IPS-18a (cell line): ENCODE measurements at regions not wholly inside any gene's neighbourhood (a gene's known extent, or its start where the extent isn't known, plus 50 kb on each side); places are given as distances from the start of the nearest gene placed in this dataset.

Experiments used
- H3K27ac ChIP-seq: one replicate; pipeline ENCODE4 v1.5.1; 2013; ENCODE audit warnings: low read length
- H3K27me3 ChIP-seq: one replicate; pipeline ENCODE4 v1.6.1; 2013; ENCODE audit warnings: mild to moderate bottlenecking, low read length; ENCODE audit not compliant: control insufficient read depth, insufficient read depth
- H3K36me3 ChIP-seq: one replicate; pipeline ENCODE4 v1.6.1; 2013; ENCODE audit warnings: low read depth, low read length; ENCODE audit not compliant: control insufficient read depth
- H3K4me1 ChIP-seq: one replicate; pipeline ENCODE4 v1.6.1; 2013; ENCODE audit warnings: low read depth, low read length; ENCODE audit not compliant: control insufficient read depth
- H3K4me3 ChIP-seq: one replicate; pipeline ENCODE4 v1.5.1; 2013; ENCODE audit warnings: low read length
- H3K9ac ChIP-seq: one replicate; pipeline ENCODE4 v1.6.1; 2013; ENCODE audit warnings: mild to moderate bottlenecking, low read length, moderate library complexity
- H3K9me3 ChIP-seq: one replicate; pipeline ENCODE4 v1.6.1; 2013; ENCODE audit warnings: low read depth, low read length; ENCODE audit not compliant: control insufficient read depth

GRCh38 chr7:26507108-26507987 lies 215.7 kb downstream of the SNX10 start:
- Histone ChIP-seq H3K27me3 (no peaks in the 10 kb centered on the region), H3K36me3 (no peaks in the 10 kb centered on the region), H3K9ac (no peak overlapping the region), H3K9me3 (no peaks in the 10 kb centered on the region), H3K4me3 (no peak overlapping the region), H3K4me1 (peaks cover 6% of the 10 kb centered on the region), H3K27ac (no peak overlapping the region)

- H3K36me3 ChIP-seq, result no peaks in the 10 kb centered on the region
- no peak overlapping the region for H3K27ac ChIP-seq
- H3K9ac ChIP-seq, result no peak overlapping the region
- H3K4me3 ChIP-seq, result no peak overlapping the region
- H3K9me3 ChIP-seq, result no peaks in the 10 kb centered on the region
- peaks cover 6% of the 10 kb centered on the region for H3K4me1 ChIP-seq
- no peaks in the 10 kb centered on the region for H3K27me3 ChIP-seq
Observed at GRCh38 chr7:26508481-26508880, 216.8 kb downstream of the SNX10 start.

GRCh38 chr7:26508917-26509316 lies 217.3 kb downstream of the SNX10 start:
- H3K36me3 ChIP-seq, result no peaks in the 10 kb centered on the region
- no peaks in the 10 kb centered on the region for H3K27me3 ChIP-seq
- peaks cover 6% of the 10 kb centered on the region for H3K4me1 ChIP-seq
- no peak overlapping the region for H3K27ac ChIP-seq
- no peaks in the 10 kb centered on the region for H3K9me3 ChIP-seq
- no peak overlapping the region for H3K4me3 ChIP-seq
- peak overlapping the region; percentile 22 for H3K9ac ChIP-seq

GRCh38 chr7:26510231-26510957 lies 218.7 kb downstream of the SNX10 start:
- no peaks in the 10 kb centered on the region for H3K9me3 ChIP-seq
- H3K27me3 ChIP-seq, result no peaks in the 10 kb centered on the region
- H3K4me1 ChIP-seq, result peaks cover 6% of the 10 kb centered on the region
- H3K4me3 ChIP-seq, result no peak overlapping the region
- no peak overlapping the region for H3K27ac ChIP-seq
- H3K9ac ChIP-seq, result no peak overlapping the region
- no peaks in the 10 kb centered on the region for H3K36me3 ChIP-seq

DNA sequence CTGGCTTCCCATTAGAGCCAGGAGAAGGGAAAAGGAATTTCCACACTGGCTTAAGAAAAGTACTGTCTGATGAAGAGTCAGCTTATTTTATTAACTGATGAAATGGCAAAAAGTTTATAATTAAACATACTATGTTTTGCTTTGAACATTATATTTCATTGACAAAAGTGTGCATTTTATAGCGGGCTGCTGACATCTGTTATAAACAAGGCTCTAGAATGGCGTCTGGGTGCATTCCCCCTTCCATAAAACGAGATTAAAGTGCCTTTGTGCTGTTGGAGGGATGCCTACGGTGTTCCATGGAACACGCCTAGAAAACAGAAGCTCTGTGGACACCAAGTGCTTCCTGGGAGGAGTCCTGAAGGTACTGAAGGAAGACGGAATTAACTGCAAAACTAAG lies 220.2 kb downstream of the SNX10 start:
- no peak overlapping the region for H3K4me3 ChIP-seq
- H3K27me3 ChIP-seq, result no peaks in the 10 kb centered on the region
- no peak overlapping the region for H3K27ac ChIP-seq
- H3K4me1 ChIP-seq, result peaks cover 6% of the 10 kb centered on the region
- no peak overlapping the region for H3K9ac ChIP-seq
- no peaks in the 10 kb centered on the region for H3K9me3 ChIP-seq
- no peaks in the 10 kb centered on the region for H3K36me3 ChIP-seq

DNA sequence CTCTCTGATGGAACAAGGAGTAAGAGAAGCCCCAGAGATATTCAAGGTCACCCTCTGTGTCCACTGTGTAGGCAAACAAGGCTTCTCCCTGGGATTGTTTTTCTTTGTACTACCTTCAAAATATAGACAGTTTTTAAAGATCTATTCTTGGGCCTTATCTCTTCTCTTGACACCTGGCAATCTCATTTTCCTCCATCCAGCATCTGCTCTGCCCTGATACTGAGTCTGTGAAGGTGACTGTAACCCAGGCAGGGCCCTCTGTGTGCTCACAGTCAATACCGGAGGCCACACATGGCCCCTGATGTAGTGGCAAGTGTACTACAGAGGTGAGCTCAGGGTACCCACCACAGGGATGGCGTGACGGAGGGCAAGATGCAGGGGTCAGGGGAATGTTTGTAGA lies 221.1 kb downstream of the SNX10 start:
- no peaks in the 10 kb centered on the region for H3K36me3 ChIP-seq
- H3K9me3 ChIP-seq, result no peaks in the 10 kb centered on the region
- H3K27me3 ChIP-seq, result no peaks in the 10 kb centered on the region

GRCh38 chr7:26513948-26514347 lies 222.3 kb downstream of the SNX10 start:
- Histone ChIP-seq H3K9me3 (no peaks in the 10 kb centered on the region), H3K9ac (no peak overlapping the region), H3K27me3 (no peaks in the 10 kb centered on the region), H3K36me3 (no peaks in the 10 kb centered on the region), H3K4me3 (no peak overlapping the region), H3K4me1 (peaks cover 1% of the 10 kb centered on the region), H3K27ac (no peak overlapping the region)

More for the DNA sequence above, 221.1 kb downstream of the SNX10 start:
- no peak overlapping the region for H3K4me3 ChIP-seq
- no peak overlapping the region for H3K9ac ChIP-seq
- H3K4me1 ChIP-seq, result peaks cover 6% of the 10 kb centered on the region
- H3K27ac ChIP-seq, result no peak overlapping the region

DNA sequence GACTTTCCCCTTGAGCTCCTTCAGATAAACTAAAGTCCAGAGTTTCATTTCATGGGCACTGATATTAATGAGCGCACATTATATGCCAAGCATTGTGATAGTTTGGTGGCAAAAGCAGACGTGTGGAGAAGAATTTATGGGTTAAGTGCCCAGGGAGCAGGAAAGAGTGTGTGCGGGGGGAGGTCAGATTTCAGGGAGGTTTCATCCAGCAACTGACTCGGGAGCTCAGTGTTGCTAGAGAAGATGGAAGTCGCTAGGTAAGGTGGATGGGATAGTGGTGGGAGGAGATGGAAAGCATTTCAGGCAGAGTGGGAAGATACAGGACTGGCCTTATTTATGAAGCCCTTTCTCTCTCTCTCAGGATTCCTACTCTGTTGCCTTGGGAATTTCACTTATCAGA lies 223.0 kb downstream of the SNX10 start:
- H3K9me3 ChIP-seq, result no peaks in the 10 kb centered on the region
- no peak overlapping the region for H3K4me3 ChIP-seq
- no peaks in the 10 kb centered on the region for H3K27me3 ChIP-seq
- H3K27ac ChIP-seq, result no peak overlapping the region
- H3K36me3 ChIP-seq, result no peaks in the 10 kb centered on the region
- H3K4me1 ChIP-seq, result no peaks in the 10 kb centered on the region
- H3K9ac ChIP-seq, result no peak overlapping the region

DNA sequence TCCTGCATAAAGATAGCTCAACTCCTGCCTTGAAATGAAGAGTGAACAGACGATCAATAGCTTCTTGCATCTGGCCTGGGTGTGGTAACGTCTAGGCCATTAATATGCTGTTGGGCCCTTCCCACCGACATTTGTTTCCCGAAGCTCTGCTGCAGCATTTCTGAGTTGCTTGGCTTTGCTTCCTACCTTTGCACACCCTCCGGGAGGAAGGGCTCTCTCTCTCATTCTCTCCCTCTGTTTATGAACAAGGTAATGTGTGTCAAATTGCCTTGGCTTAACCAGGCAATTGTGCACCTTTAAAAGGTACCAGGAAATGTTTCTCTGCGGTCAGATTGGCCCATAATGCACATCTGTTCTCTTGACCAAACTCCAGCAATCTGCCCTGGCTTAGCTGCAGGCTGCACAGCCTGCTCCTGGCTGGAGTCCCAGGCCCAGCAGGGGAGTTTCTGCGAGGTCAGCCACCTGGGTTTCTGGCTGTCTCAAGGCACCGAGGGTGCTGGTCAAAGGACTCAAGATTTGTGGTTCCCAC lies 223.7 kb downstream of the SNX10 start:
- H3K27ac ChIP-seq, result no peak overlapping the region
- no peaks in the 10 kb centered on the region for H3K9me3 ChIP-seq
- H3K36me3 ChIP-seq, result no peaks in the 10 kb centered on the region
- no peaks in the 10 kb centered on the region for H3K27me3 ChIP-seq
- H3K9ac ChIP-seq, result no peak overlapping the region
- no peaks in the 10 kb centered on the region for H3K4me1 ChIP-seq
- no peak overlapping the region for H3K4me3 ChIP-seq

GRCh38 chr7:26520483-26520882 lies 228.8 kb downstream of the SNX10 start:
- Histone ChIP-seq H3K27me3 (no peaks in the 10 kb centered on the region), H3K4me1 (no peaks in the 10 kb centered on the region), H3K27ac (no peak overlapping the region), H3K4me3 (no peak overlapping the region), H3K36me3 (no peaks in the 10 kb centered on the region), H3K9ac (no peak overlapping the region), H3K9me3 (no peaks in the 10 kb centered on the region)

DNA sequence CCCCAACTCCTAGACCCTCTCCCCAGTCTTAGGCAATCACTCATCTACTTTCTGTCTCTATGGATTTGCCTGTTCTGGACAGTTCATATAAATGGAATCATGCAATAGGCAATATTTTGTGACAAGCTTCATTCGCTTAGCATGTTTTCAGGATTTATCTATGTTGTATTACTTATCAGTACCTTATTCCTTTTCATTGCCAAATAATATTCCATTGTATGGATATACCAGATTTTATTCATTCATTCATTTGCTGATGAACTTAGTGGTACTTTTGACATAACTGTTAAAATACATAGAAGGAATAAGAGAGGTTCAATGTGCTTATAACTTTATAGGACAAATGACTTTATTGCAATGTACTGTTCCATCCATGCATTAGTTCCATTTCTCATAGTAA lies 231.0 kb downstream of the SNX10 start:
- Histone ChIP-seq H3K27ac (no peak overlapping the region), H3K9ac (no peak overlapping the region), H3K27me3 (no peaks in the 10 kb centered on the region), H3K4me3 (no peak overlapping the region), H3K36me3 (no peaks in the 10 kb centered on the region), H3K4me1 (no peaks in the 10 kb centered on the region), H3K9me3 (no peaks in the 10 kb centered on the region)
